NOMO-1 (cell line): ENCODE measurements at regions not wholly inside any gene's neighbourhood (a gene's known extent, or its start where the extent isn't known, plus 50 kb on each side); places are given as distances from the start of the nearest gene placed in this dataset.
"Not testable (repeated sequence)": the region's sequence is repeated elsewhere in the genome, so short reads cannot be mapped to it uniquely, and the experiment has no call there.

Source experiments
- DNase-seq, 2 experiments: peaks; one replicate each; lab custom pipeline; 2025; ENCODE audit not compliant: unreplicated experiment in 2 of 2; lab: John Stamatoyannopoulos, UW

DNA sequence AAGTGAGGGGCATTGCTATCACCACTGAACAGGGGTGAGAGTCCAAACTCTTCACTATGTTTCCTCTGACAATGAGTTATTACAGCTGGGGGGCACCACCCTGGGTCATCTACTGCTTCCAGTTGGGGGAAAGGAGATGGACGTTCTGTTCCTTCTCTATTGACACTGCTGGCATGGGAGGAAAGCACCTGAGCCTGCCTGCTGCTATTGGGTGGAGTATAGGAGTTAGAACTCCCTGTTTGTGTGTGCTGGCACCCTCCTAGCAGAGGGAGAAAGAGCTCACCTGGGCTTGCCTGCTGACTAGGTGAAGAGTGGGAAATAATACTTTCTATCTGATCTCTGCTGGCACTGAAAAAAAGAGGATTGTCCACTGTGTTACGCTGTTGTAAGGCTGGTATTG, 163.8 kb downstream of the MSN start:
- no peak for DNase-seq

DNA sequence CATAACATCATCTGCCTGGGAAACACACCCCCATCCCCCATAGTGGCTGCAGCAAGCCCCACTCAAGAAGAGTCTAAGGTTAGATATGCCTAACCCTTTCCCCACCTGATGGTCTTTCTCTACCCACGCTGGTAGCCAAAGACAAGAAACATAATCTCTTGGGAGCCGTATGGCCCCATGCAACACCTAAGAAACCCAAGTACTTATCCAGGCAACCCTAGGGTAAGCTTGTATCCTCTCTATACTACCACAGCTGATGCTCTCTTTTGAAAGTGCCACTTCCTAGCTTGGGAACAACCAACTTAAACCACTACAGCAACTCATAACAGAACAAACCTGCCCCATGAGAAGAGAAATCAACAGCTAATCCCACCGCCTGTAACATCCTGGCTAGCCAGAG, 161.1 kb downstream of the MSN start:
- DNase-seq = no peak

DNA sequence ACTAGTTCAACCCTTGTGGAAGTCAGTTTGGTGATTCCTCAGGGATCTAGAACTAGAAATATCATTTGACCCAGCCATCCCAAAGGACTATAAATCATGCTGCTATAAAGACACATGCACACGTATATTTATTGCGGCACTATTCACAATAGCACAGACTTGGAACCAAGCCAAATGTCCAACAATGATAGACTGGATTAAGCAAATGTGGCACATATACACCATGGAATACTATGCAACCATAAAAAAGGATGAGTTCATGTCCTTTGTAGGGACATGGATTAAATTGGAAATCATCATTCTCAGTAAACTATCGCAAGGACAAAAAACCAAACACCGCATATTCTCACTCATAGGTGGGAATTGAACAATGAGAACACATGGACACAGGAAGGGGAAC, 157.8 kb downstream of the MSN start:
- DNase-seq = not testable (repeated sequence)

DNA sequence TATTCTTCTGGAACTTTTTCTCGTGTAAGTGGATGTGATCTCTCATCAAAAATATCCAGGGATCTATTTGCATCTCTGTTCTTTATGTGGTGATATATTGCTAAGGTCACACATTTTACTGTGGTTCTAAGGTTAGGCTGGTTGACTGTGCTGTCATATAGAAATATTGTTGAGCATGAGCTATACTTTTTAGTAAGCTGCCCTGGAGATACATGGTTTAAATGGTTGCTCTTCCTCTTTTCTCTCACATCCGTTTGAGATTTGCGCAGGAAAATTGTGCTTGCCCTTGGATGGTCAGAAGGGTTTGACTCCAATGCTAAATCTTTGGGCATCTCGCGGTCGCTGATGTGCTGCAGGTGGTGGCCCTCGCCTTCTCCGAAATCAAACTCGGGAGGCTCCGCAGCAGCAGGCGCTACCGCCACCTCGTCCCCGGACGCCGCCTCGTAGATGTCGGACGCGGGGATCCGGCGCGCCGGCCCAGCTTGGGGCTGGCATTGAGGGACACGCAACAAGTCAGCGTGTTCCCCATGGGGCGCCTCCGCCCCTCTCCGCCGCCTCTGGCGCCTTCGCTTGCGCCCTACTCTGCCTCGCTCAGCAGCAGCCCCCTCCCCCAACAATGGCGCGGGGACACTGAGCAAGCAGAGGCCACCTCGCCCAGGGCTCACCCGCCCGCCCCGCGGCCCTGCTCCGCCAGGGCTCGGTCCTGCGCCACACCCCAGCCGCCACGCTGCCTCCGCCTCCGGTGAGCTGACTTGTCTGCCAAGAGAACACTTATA, 154.5 kb downstream of the MSN start:
- peak; percentile 11 to 61 for DNase-seq

DNA sequence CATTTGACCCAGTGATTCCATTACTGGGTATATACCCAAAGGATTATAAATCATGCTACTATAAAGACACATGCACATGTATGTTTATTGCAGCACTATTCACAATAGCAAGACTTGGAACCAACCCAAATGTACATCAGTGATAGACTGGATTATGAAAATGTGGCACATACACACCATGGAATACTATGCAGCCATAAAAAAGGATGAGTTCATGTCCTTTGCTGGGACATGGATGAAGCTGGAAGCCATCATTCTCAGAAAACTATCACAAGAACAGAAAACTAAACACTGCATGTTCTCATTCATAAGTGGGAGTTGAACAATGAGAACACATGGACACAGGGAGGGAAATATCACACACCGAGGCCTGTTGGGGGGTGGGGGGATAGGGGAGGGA, 152.5 kb downstream of the MSN start:
- not testable (repeated sequence) for DNase-seq

DNA sequence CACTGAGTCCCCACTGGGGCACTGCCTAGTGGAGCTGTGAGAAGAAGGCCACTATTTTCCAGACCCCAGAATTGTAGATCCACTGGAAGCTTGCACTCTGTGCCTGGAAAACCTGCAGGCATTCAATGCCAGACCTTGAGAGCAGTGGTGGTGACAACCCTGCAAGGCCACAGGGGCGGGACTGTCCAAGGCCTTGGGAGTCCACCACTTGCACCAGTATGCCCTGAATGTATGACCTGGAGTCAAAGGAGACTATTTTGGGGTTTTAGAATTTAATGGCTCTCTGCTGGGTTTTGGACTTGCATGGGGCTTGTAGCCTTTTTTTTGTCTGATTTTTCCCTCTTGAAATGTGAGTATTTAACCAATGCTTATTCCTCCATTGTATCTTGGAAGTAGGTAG, 145.8 kb downstream of the MSN start:
- DNase-seq = no peak

DNA sequence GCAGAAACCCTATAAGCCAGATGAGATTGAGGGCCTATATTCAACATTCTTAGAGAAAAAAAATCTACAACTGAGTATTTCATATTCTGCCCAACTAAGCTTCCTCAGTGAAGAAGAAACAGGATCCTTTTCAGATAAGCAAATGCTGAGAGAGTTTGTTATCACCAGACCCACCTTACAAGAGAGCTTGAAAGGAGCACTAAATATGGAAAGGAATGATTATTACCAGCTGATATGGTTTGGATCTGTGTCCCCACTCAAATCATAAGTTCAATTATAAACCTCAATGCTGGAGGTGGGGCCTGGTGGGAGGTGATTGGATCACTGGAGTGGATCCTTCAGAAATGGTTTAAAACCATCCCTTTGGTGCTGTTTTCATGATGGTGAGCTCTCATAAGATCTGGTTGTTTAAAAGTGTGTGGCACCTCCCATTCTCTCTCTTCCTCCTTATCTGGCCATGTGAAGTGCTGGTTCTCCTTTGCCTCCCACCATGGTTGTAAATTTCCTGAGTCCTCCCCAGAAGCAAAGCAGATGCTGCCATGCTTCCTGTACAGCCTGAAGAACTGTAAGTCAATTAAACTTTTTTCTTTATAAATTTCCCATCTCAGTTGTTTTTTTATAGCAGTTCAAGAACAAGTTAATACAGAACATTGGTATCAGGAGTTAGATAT, 144.2 kb downstream of the MSN start:
- DNase-seq = no peak
